GM12878 (cell line): ENCODE measurements at regions not wholly inside any gene's neighbourhood (a gene's known extent, or its start where the extent isn't known, plus 50 kb on each side); places are given as distances from the start of the nearest gene placed in this dataset.

Experiments
- ASH2L ChIP-seq: fragments of 300-600, 200-600 bp; sonication (generic); IDR thresholded peaks from 2 replicates; pipeline ENCODE4 v1.6.1; 2017; ENCODE audit warnings: low read depth, mild to moderate bottlenecking, borderline replicate concordance
- BCL3 ChIP-seq: IDR thresholded peaks from 2 replicates; pipeline ENCODE4 v1.6.1; 2011; ENCODE audit warnings: borderline replicate concordance, low read depth, mild to moderate bottlenecking, moderate library complexity, low read length; ENCODE audit not compliant: insufficient read depth, poor library complexity, severe bottlenecking
- CREB1 ChIP-seq: IDR thresholded peaks from 2 replicates; pipeline ENCODE4 v1.6.1; 2012; ENCODE audit warnings: low read depth, mild to moderate bottlenecking, inconsistent platforms
- EGR1 ChIP-seq, 2 experiments: IDR thresholded peaks; 1 replicate in 1 of 2; 2 replicates in 1 of 2; pipeline ENCODE4 v1.6.1; 2011 to 2012; ENCODE audit warnings: low read depth in 2 of 2, low read length in 2 of 2, borderline replicate concordance in 1 of 2, mild to moderate bottlenecking in 1 of 2, moderate library complexity in 1 of 2
- FOXM1 ChIP-seq: IDR thresholded peaks from 2 replicates; pipeline ENCODE4 v1.6.1; 2012; ENCODE audit warnings: low read depth, mild to moderate bottlenecking, inconsistent platforms, low read length, moderate library complexity
- HCFC1 ChIP-seq: fragments of 150-350 bp; IDR thresholded peaks from 2 replicates; pipeline ENCODE4 v1.6.1; 2014; ENCODE audit warnings: low read length
- IKZF1 ChIP-seq: fragments of 450-650 bp; conservative IDR thresholded peaks from 2 replicates; pipeline ENCODE4 v1.6.1; 2017; ENCODE audit warnings: antibody characterized with exemption, mild to moderate bottlenecking
- KAT2A ChIP-seq: conservative IDR thresholded peaks from 2 replicates; pipeline ENCODE4 v1.6.1; 2011; ENCODE audit warnings: low read depth, low read length; ENCODE audit not compliant: control insufficient read depth
- LARP7 ChIP-seq: fragments of 450-650 bp; IDR thresholded peaks from 2 replicates; pipeline ENCODE4 v1.6.1; 2017; ENCODE audit warnings: mild to moderate bottlenecking
- MEF2B ChIP-seq: fragments of 450-650 bp; IDR thresholded peaks from 2 replicates; pipeline ENCODE4 v1.6.1; 2018; ENCODE audit warnings: mild to moderate bottlenecking, moderate library complexity; ENCODE audit not compliant: partially characterized antibody, poor library complexity, severe bottlenecking
- MXI1 ChIP-seq: fragments of 150-350 bp; IDR thresholded peaks from 2 replicates; pipeline ENCODE4 v1.6.1; 2011; ENCODE audit warnings: low read depth, mild to moderate bottlenecking, inconsistent platforms, low read length, improper control_type of control experiment
- PAX8 ChIP-seq: fragments of 450-650 bp; IDR thresholded peaks from 2 replicates; pipeline ENCODE4 v1.6.1; 2017; ENCODE audit warnings: mild to moderate bottlenecking, moderate library complexity
- POLR2AphosphoS2 ChIP-seq: IDR thresholded peaks from 2 replicates; pipeline ENCODE4 v1.6.1; 2011; ENCODE audit warnings: low read depth, mild to moderate bottlenecking, low read length, improper control_type of control experiment, moderate library complexity
- POU2F2 ChIP-seq: IDR thresholded peaks from 3 replicates; pipeline ENCODE4 v1.6.1; 2011; ENCODE audit warnings: low read depth, mild to moderate bottlenecking, low read length, borderline replicate concordance
- PRDM15 ChIP-seq: fragments of 450-650 bp; formaldehyde crosslinking; IDR thresholded peaks from 2 replicates; pipeline ENCODE4 v1.4.0; 2020; ENCODE audit warnings: mild to moderate bottlenecking, moderate library complexity
- TCF3 ChIP-seq: IDR thresholded peaks from 2 replicates; pipeline ENCODE4 v1.6.1; 2012; ENCODE audit warnings: low read depth, mild to moderate bottlenecking, low read length, borderline replicate concordance; ENCODE audit not compliant: insufficient read depth
- USF2 ChIP-seq: IDR thresholded peaks from 2 replicates; pipeline ENCODE4 v1.6.1; 2011; ENCODE audit warnings: low read depth, low read length, improper control_type of control experiment, borderline replicate concordance
- ZNF207 ChIP-seq: fragments of 450-650 bp; IDR thresholded peaks from 2 replicates; pipeline ENCODE4 v1.6.1; 2014; ENCODE audit warnings: antibody characterized with exemption, mild to moderate bottlenecking, borderline replicate concordance
- ZNF217 ChIP-seq: fragments of 450-650 bp; IDR thresholded peaks from 2 replicates; pipeline ENCODE4 v1.6.1; 2017; ENCODE audit warnings: antibody characterized with exemption, mild to moderate bottlenecking
- TF ChIP-seq, protein P1 (sequence below): fragments of 450-650 bp; IDR thresholded peaks from 2 replicates; pipeline ENCODE4 v1.6.1; 2017; ENCODE audit warnings: mild to moderate bottlenecking, low read depth, inconsistent platforms; ENCODE audit not compliant: poor library complexity, severe bottlenecking
- TF ChIP-seq, protein P2 (sequence below): fragments of 450-650 bp; IDR thresholded peaks from 2 replicates; pipeline ENCODE4 v1.6.1; 2016; ENCODE audit warnings: mild to moderate bottlenecking

- TF ChIP-seq MXI1 = no peak
- TF ChIP-seq CREB1 = no peak
- TF ChIP-seq USF2 = no peak
- no peak for TF ChIP-seq FOXM1
- no peak for TF ChIP-seq EGR1 (IDR thresholded peaks at IDR 0.05; ENCODE audit: borderline replicate concordance in 1 of 2, low read depth in 2 of 2, low read length in 2 of 2)
- TF ChIP-seq ASH2L = no peak
- TF ChIP-seq, protein P1, sequence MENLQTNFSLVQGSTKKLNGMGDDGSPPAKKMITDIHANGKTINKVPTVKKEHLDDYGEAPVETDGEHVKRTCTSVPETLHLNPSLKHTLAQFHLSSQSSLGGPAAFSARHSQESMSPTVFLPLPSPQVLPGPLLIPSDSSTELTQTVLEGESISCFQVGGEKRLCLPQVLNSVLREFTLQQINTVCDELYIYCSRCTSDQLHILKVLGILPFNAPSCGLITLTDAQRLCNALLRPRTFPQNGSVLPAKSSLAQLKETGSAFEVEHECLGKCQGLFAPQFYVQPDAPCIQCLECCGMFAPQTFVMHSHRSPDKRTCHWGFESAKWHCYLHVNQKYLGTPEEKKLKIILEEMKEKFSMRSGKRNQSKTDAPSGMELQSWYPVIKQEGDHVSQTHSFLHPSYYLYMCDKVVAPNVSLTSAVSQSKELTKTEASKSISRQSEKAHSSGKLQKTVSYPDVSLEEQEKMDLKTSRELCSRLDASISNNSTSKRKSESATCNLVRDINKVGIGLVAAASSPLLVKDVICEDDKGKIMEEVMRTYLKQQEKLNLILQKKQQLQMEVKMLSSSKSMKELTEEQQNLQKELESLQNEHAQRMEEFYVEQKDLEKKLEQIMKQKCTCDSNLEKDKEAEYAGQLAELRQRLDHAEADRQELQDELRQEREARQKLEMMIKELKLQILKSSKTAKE = no peak
- no peak for TF ChIP-seq POU2F2
- peak; percentile 44; the same call in 1 of the 2 replicates for TF ChIP-seq IKZF1
- TF ChIP-seq ZNF217 = no peak
- TF ChIP-seq BCL3 = no peak
- no peak for TF ChIP-seq ZNF207
- no peak for TF ChIP-seq MEF2B
- no peak for TF ChIP-seq TCF3
- no peak for TF ChIP-seq KAT2A
- no peak for TF ChIP-seq POLR2AphosphoS2
- no peak for TF ChIP-seq PRDM15
- no peak for TF ChIP-seq PAX8
- TF ChIP-seq, protein P2, sequence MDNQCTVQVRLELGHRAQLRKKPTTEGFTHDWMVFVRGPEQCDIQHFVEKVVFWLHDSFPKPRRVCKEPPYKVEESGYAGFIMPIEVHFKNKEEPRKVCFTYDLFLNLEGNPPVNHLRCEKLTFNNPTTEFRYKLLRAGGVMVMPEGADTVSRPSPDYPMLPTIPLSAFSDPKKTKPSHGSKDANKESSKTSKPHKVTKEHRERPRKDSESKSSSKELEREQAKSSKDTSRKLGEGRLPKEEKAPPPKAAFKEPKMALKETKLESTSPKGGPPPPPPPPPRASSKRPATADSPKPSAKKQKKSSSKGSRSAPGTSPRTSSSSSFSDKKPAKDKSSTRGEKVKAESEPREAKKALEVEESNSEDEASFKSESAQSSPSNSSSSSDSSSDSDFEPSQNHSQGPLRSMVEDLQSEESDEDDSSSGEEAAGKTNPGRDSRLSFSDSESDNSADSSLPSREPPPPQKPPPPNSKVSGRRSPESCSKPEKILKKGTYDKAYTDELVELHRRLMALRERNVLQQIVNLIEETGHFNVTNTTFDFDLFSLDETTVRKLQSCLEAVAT = no peak
- TF ChIP-seq LARP7 = no peak
- TF ChIP-seq HCFC1 = no peak
These were observed 211.4 kb upstream of the KLF14 start (continued) for GRCh38 chr7:130945411-130945811.
